ENCODE measurements at regions not wholly inside any gene's neighbourhood (a gene's known extent, or its start where the extent isn't known, plus 50 kb on each side); places are given as distances from the start of the nearest gene placed in this dataset.

DNA sequence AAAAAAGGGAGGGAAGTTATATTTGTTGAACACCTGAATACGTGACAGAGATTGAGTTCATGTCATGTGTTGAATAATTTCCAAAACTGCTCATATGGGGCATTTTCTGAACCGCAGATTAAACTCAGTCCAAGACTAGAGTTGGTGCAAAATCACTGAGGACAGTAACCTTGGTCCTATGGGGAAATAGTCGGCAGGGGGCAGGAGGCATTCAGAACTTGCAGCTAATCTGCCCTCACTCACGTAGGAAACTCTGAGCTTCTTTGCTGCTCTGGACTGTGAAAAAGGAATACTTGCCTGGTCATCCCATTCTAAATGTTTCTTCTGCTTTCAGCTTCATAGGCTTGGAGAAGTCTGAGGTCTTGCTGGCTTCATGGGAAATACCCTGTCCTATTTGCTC lies 228.3 kb upstream of the ZP4 start:
- Histone ChIP-seq H3K9ac (ENCODE audit: extremely low read depth, insufficient read length, low read length) (no peak overlapping the region), H4K91ac (ENCODE audit: insufficient read length, low read depth, low read length) (no peak overlapping the region), H2AK5ac (ENCODE audit: insufficient read length, low read length) (no peak overlapping the region), H3K56ac (ENCODE audit: insufficient read length, low read depth, low read length) (no peak overlapping the region), H3T11ph (ENCODE audit: low read length) (no peak overlapping the region), H3K4me1 (ENCODE audit: insufficient read depth, low read length) (peaks cover 4% of the 10 kb centered on the region), H3K4ac (ENCODE audit: low read depth, low read length) (no peak overlapping the region), H2BK120ac (ENCODE audit: low read depth, low read length, poor library complexity, severe bottlenecking) (no peak overlapping the region), H4K20me1 (ENCODE audit: control insufficient read depth, insufficient read depth, insufficient read length) (no peaks in the 10 kb centered on the region), H3K79me2 (ENCODE audit: insufficient read depth, low read length) (no peaks in the 10 kb centered on the region), H3K23ac (ENCODE audit: insufficient read length, low read depth, low read length) (no peak overlapping the region), H3K9me3 (ENCODE audit: control insufficient read depth, low read depth, low read length) (no peaks in the 10 kb centered on the region), H4K5ac (ENCODE audit: insufficient read length, low read depth, low read length) (no peak overlapping the region), H3K79me1 (ENCODE audit: insufficient read depth, low read depth, low read length, poor library complexity, severe bottlenecking) (no peaks in the 10 kb centered on the region), H3K4me2 (ENCODE audit: insufficient read depth, insufficient read length, low read length) (no peak overlapping the region), H4K8ac (replicated peaks; ENCODE audit: insufficient read length, low read depth, low read length) (no peak overlapping the region), H3K27ac (ENCODE audit: insufficient read length, low read depth, low read length) (no peak overlapping the region), H2BK15ac (ENCODE audit: low read depth, low read length) (no peak overlapping the region), H3K18ac (ENCODE audit: insufficient read length, low read depth, low read length) (no peak overlapping the region), H3K23me2 (ENCODE audit: insufficient read length, low read depth, low read length, poor library complexity, severe bottlenecking) (no peaks in the 10 kb centered on the region), H2BK12ac (ENCODE audit: insufficient read length, low read depth, low read length) (no peak overlapping the region), H2AFZ (ENCODE audit: low read length) (no peak overlapping the region), H3K27me3 (ENCODE audit: insufficient read depth, low read length) (no peaks in the 10 kb centered on the region), H2BK5ac (ENCODE audit: insufficient read length, low read length) (no peak overlapping the region), H3K14ac (ENCODE audit: insufficient read depth, low read length) (no peak overlapping the region), H2BK20ac (ENCODE audit: low read depth, low read length, poor library complexity, severe bottlenecking) (no peak overlapping the region)
- Mint-ChIP-seq H3K4me1 (peaks cover 23 to 29% of the 10 kb centered on the region in 2 experiments), H3K4me3 (no peak overlapping the region), H3K27ac (no peak overlapping the region), H3K27me3 (ENCODE audit: low read depth) (peaks cover 2% of the 10 kb centered on the region; the same call in 1 of the 2 replicates), H3K36me3 (ENCODE audit: insufficient read depth in 1 of 3, low read depth in 3 of 3) (no peaks in the 10 kb centered on the region; a peak in 1 of 7 replicates), H3K9me3 (no peaks in the 10 kb centered on the region)
- WGBS (ENCODE audit: extremely low coverage, insufficient read length, low lambda C conversion rate) = no CpG with 5 or more reads among the region's 4 CpGs
- DNase-seq = no peak
- TF ChIP-seq, protein P1, sequence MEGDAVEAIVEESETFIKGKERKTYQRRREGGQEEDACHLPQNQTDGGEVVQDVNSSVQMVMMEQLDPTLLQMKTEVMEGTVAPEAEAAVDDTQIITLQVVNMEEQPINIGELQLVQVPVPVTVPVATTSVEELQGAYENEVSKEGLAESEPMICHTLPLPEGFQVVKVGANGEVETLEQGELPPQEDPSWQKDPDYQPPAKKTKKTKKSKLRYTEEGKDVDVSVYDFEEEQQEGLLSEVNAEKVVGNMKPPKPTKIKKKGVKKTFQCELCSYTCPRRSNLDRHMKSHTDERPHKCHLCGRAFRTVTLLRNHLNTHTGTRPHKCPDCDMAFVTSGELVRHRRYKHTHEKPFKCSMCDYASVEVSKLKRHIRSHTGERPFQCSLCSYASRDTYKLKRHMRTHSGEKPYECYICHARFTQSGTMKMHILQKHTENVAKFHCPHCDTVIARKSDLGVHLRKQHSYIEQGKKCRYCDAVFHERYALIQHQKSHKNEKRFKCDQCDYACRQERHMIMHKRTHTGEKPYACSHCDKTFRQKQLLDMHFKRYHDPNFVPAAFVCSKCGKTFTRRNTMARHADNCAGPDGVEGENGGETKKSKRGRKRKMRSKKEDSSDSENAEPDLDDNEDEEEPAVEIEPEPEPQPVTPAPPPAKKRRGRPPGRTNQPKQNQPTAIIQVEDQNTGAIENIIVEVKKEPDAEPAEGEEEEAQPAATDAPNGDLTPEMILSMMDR (conservative IDR thresholded peaks at IDR 0.05) = no peak; the same call in 2 of the 3 replicates
